Subcutaneous abdominal adipose tissue (tissue), 5 donors: ENCODE measurements at regions not wholly inside any gene's neighbourhood (a gene's known extent, or its start where the extent isn't known, plus 50 kb on each side); places are given as distances from the start of the nearest gene placed in this dataset.
"Not testable (repeated sequence)": the region's sequence is repeated elsewhere in the genome, so short reads cannot be mapped to it uniquely, and the experiment has no call there.

ENCODE experiments used
- H3K27ac ChIP-seq: one replicate; pipeline ENCODE4 v1.7.0; 2013; ENCODE audit warnings: low read depth, mild to moderate bottlenecking, inconsistent platforms, low read length, moderate library complexity
- H3K27me3 ChIP-seq, 5 donors: one replicate each; pipeline ENCODE4 v1.7.0; 2013; ENCODE audit warnings: low read length in 5 of 5, inconsistent platforms in 1 of 5; ENCODE audit not compliant: control insufficient read depth in 5 of 5, insufficient read depth in 4 of 5
- H3K36me3 ChIP-seq, 5 donors: one replicate each; pipeline ENCODE4 v1.7.0; 2013; ENCODE audit warnings: low read length in 5 of 5; ENCODE audit not compliant: control insufficient read depth in 5 of 5, insufficient read depth in 5 of 5
- H3K4me1 ChIP-seq, 5 donors: one replicate each; pipeline ENCODE4 v1.7.0; 2013; ENCODE audit warnings: low read length in 5 of 5, mild to moderate bottlenecking in 3 of 5, moderate library complexity in 1 of 5; ENCODE audit not compliant: control insufficient read depth in 5 of 5, insufficient read depth in 5 of 5
- H3K4me3 ChIP-seq, 5 donors: one replicate each; pipeline ENCODE4 v1.7.0; 2013; ENCODE audit warnings: low read length in 5 of 5, low read depth in 1 of 5
- H3K9ac ChIP-seq, 5 donors: one replicate each; pipeline ENCODE4 v1.7.0; 2013; ENCODE audit warnings: low read length in 5 of 5, mild to moderate bottlenecking in 4 of 5, moderate library complexity in 3 of 5
- H3K9me3 ChIP-seq, 5 donors: one replicate each; pipeline ENCODE4 v1.7.0; 2013; ENCODE audit warnings: low read length in 5 of 5; ENCODE audit not compliant: control insufficient read depth in 5 of 5
- donor health status: healthy.
- donor health status: healthy.
- donor health status: healthy.
- donor health status: healthy.
- donor health status: healthy.

GRCh38 chr5:44085083-44085482, 304.1 kb downstream of the FGF10 start:
- no peak overlapping the region for H3K4me3 ChIP-seq
- peak overlapping the region in 1 of 5 donors; percentile 56 for H3K9ac ChIP-seq
- no peaks in the 10 kb centered on the region for H3K27me3 ChIP-seq
- H3K27ac ChIP-seq, result peak overlapping the region; percentile 64
- no peaks in the 10 kb centered on the region for H3K36me3 ChIP-seq
- no peaks in the 10 kb centered on the region for H3K9me3 ChIP-seq
- H3K4me1 ChIP-seq, result peaks cover 2 to 32% (median 19%) of the 10 kb centered on the region in 5 donors

- not testable (repeated sequence) for H3K9ac ChIP-seq, H3K36me3 ChIP-seq, H3K9me3 ChIP-seq, H3K27ac ChIP-seq, H3K27me3 ChIP-seq, H3K4me1 ChIP-seq, H3K4me3 ChIP-seq
Measured at GRCh38 chr5:44074547-44074946, 314.7 kb downstream of the FGF10 start.

DNA sequence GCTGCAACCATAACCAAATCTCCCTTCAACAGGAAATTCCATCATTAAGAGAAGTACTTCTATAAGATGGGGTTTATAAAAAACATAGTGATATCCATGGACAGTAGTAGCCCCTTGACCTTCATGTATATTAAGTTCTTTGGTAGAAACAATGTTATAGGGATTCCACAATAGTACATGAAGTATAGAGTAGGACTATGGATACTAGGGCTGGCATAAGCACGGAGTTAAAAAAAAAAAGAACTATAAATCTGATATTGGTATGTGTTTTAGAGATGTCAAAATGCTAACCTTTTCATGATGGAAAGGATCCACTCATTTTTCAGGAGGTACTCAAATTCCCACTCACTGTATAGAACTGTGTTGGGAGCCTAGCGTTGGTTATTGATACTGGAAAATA, 337.6 kb downstream of the FGF10 start:
- no peak overlapping the region for H3K4me3 ChIP-seq
- H3K27me3 ChIP-seq, result no peaks in the 10 kb centered on the region
- H3K4me1 ChIP-seq, result peaks cover 4 to 11% (median 5%) of the 10 kb centered on the region in 5 donors
- no peak overlapping the region for H3K27ac ChIP-seq
- H3K9ac ChIP-seq, result no peak overlapping the region
- H3K36me3 ChIP-seq, result no peaks in the 10 kb centered on the region
- H3K9me3 ChIP-seq, result peaks cover 0 to 2% (median 0%) of the 10 kb centered on the region in 5 donors

DNA sequence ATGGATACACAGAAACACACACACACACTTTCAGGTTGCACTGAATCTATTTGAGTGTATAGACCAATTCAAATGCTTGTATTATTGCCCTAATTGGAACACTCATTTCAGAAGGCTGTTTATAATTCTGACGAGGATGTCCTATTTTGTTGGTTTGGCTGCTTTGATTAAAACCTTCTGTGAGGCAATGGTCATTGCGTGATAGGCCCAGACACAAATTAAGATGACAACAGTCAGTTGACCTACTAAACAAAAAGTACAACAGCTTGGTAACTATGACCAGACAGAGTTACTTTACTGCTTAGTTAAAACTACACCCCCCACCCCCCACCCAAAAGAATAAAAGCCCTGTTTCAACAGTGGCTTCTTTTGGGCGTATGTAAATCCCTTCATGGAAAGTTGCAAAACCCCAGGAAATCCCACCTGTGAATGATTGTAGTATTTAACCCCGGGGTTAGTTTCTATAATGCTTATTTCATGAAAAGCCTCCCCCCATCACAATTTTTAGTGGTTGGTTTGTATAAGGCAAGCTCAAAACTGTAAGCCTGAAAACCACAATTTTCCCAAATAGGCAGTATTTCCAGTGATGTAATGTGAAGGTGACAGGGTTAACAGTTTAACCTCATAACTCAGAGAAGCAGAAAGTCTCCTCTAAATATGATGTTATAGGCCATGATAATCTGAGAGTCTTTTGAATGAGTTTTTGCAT, 340.8 kb downstream of the FGF10 start:
- Histone ChIP-seq H3K9me3 (peaks cover 0 to 10% (median 0%) of the 10 kb centered on the region in 5 donors), H3K27ac (peak overlapping the region; percentile 11), H3K9ac (no peak overlapping the region), H3K4me3 (no peak overlapping the region), H3K27me3 (no peaks in the 10 kb centered on the region), H3K36me3 (no peaks in the 10 kb centered on the region), H3K4me1 (peaks cover 6 to 14% (median 8%) of the 10 kb centered on the region in 5 donors)

DNA sequence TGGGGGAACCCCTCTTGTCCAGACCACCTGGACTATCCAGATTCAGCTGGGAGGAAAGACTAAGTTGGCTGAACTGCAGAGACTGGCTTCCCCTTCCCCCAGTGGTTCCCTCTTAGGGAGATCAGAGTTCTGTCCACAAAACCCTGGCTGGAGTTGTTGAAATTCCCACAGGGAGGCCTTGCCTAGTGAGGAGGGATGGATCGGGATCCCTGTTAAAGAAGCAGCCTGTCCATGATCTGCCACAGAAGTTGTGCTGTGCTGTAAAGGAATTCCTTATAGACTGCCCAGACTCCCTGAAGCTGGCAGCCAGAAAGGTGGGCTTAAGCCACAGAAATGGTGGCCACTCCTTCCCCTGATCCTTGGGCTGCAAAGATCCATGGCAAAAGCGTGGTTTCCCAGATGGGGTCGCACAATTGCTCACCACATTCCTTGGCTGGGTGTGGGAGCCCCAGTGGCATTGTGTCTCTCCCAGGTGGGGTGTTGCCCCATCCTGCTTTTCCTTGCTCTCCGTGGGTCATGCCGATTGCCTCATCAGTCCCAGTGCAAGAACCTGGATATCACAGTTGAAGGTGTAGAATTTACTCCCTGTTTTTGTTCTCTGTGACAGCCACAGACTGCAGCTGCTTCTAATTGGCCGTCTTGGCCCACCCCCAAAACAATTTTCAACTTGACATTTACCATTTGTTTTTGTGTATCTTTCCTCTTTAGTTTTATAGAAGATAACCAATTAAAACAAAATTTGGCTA, 342.4 kb downstream of the FGF10 start:
- H3K27me3 ChIP-seq, result no peaks in the 10 kb centered on the region
- H3K27ac ChIP-seq, result no peak overlapping the region
- H3K36me3 ChIP-seq, result no peaks in the 10 kb centered on the region
- peaks cover 0 to 10% (median 0%) of the 10 kb centered on the region in 5 donors for H3K9me3 ChIP-seq
- peak overlapping the region in 2 of 5 donors; percentile 44 to 62 for H3K4me3 ChIP-seq
- no peak overlapping the region for H3K9ac ChIP-seq
- peaks cover 6 to 14% (median 8%) of the 10 kb centered on the region in 5 donors for H3K4me1 ChIP-seq

DNA sequence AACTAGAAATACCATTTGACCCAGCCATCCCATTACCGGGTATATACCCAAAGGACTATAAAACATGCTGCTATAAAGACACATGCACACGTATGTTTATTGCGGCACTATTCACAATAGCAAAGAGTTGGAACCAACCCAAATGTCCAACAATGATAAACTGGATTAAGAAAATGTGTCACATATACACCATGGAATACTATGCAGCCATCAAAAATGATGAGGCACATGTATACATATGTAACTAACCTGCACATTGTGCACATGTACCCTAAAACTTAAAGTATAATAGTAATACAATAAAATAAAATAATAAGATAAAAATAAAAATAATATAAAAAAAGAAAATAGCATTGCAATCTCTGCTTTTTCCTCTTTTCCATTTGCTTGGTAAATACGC, 344.7 kb downstream of the FGF10 start:
- H3K9ac ChIP-seq, H3K36me3 ChIP-seq, H3K4me3 ChIP-seq, H3K27me3 ChIP-seq, H3K27ac ChIP-seq: not testable (repeated sequence)
- H3K4me1 ChIP-seq, result peaks cover 6 to 14% (median 8%) of the 10 kb centered on the region in 5 donors
- H3K9me3 ChIP-seq, result peaks cover 0 to 16% (median 0%) of the 10 kb centered on the region in 5 donors

GRCh38 chr5:44028226-44028625, 361.0 kb downstream of the FGF10 start:
- Histone ChIP-seq H3K9ac (no peak overlapping the region), H3K27me3 (no peaks in the 10 kb centered on the region), H3K27ac (no peak overlapping the region), H3K36me3 (no peaks in the 10 kb centered on the region), H3K4me1 (peaks cover 0 to 5% (median 0%) of the 10 kb centered on the region in 5 donors), H3K4me3 (no peak overlapping the region), H3K9me3 (no peaks in the 10 kb centered on the region)

- H3K4me3 ChIP-seq, result no peak overlapping the region
- no peak overlapping the region for H3K9ac ChIP-seq
- H3K27me3 ChIP-seq, result no peaks in the 10 kb centered on the region
- H3K36me3 ChIP-seq, result no peaks in the 10 kb centered on the region
- peaks cover 0 to 5% (median 3%) of the 10 kb centered on the region in 5 donors for H3K4me1 ChIP-seq
- no peak overlapping the region for H3K27ac ChIP-seq
- H3K9me3 ChIP-seq, result no peaks in the 10 kb centered on the region
Measured at GRCh38 chr5:44022622-44023021, 366.6 kb downstream of the FGF10 start.

DNA sequence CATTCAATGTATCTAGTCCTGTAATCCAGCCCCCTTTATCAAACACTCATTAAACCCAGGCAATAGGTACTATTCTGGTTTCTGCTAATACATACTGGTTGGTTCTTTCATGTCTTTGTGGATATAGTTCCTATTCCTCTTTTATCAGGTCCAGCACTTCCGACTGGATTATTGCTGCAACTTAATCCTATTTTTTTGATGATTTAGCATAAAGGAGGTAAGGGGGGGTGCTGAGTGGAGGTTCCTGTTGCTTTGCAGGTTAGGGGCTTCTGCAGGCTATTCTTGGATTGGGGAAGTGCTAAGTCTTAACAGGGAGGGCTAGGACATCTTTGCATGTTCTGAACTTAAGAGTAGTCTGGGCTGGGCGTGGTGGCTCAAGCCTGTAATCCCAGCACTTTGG, 377.7 kb downstream of the FGF10 start:
- H3K9me3 ChIP-seq, result peaks cover 0 to 3% (median 0%) of the 10 kb centered on the region in 5 donors
- no peaks in the 10 kb centered on the region for H3K27me3 ChIP-seq
- H3K4me1 ChIP-seq, result no peaks in the 10 kb centered on the region
- H3K36me3 ChIP-seq, result no peaks in the 10 kb centered on the region
- no peak overlapping the region for H3K27ac ChIP-seq
- no peak overlapping the region for H3K9ac ChIP-seq
- no peak overlapping the region for H3K4me3 ChIP-seq

DNA sequence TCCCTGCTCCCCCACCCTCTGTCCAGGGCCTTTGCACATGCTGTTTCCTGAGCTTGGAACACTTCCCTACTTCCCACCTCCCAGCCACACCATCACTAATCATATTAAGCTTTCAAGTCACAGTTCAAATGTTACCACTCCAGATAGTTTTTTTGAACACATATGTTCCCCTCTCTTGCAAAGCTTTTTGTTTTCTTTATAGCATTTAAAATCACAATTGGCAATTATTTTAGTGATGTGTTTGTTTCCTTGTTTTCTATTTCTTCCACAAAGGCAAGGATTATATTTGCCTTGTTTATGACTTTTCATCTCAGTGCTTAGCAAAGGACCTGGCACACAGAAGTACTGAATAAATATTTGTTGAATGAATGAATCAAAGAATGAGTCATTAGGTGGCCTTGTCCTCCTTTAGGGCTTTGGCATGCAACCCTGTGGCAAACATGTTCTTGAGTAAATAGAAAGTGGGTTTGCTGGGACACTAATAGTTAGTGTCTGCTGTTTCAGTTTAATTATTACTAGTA, 386.8 kb downstream of the FGF10 start:
- Histone ChIP-seq H3K4me1 (peaks cover 0 to 15% (median 6%) of the 10 kb centered on the region in 5 donors), H3K36me3 (no peaks in the 10 kb centered on the region), H3K9ac (no peak overlapping the region), H3K9me3 (no peaks in the 10 kb centered on the region), H3K27me3 (no peaks in the 10 kb centered on the region), H3K4me3 (no peak overlapping the region), H3K27ac (no peak overlapping the region)
